NT2/D1 (cell line): ENCODE measurements at regions not wholly inside any gene's neighbourhood (a gene's known extent, or its start where the extent isn't known, plus 50 kb on each side); places are given as distances from the start of the nearest gene placed in this dataset.

Source experiments
- YY1 ChIP-seq: IDR thresholded peaks from 2 replicates; pipeline ENCODE4 v1.6.1; 2011; ENCODE audit not compliant: insufficient read length, insufficient read depth
- ZNF274 ChIP-seq: IDR thresholded peaks from 2 replicates; pipeline ENCODE4 v1.6.1; 2011; ENCODE audit warnings: mild to moderate bottlenecking, low read depth, low read length

DNA sequence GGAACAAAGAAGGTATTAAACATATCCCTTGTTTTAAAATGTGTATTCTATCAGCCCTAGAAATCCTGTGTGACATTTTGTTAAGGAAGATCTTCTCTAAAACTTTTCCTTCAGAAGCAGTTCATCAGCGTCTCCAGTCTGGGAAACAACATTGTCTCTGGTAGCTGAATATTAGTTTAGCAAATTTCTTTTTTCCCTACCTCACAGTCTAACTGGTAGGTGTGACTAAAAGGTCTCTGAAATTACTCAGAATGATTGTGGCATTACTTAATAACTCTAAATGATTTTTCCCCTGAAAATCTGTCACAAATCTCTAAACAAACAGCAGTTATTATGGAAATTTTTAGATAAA, 1044.8 kb downstream of the FLRT2 start:
- TF ChIP-seq ZNF274 = no peak
- TF ChIP-seq YY1 = no peak
